Right ventricle myocardium inferior (tissue), 1 donor: ENCODE measurements at regions not wholly inside any gene's neighbourhood (a gene's known extent, or its start where the extent isn't known, plus 50 kb on each side); places are given as distances from the start of the nearest gene placed in this dataset.
A peak's percentile ranks its signal among the peaks of the same experiment; 100 is the strongest.

Experiments
- ATAC-seq: fragments of 200-7000 bp; cut with Tn5 transposase; one replicate; pipeline ENCODE4 v1.9.1; 2020; ENCODE audit warnings: mild to moderate bottlenecking, moderate library complexity
- DNase-seq: peaks from one replicate; pipeline ENCODE4 v3.0.0; 2021; ENCODE audit errors: missing footprints
- intact Hi-C: fragments of 100-400 bp; cut with DNase I; formaldehyde crosslinking; loops from one replicate; pipeline ENCODE4 v1.11.0; 2022
- donor health status: DM: no; HTN: yes; CAD: no; lungs with severe emphysema.

- ATAC-seq, result no peak
- intact Hi-C loops, result no loop called here
- no peak for DNase-seq
These were observed 99.8 kb downstream of the TES start for GRCh38 chr7:116310141-116310540.

GRCh38 chr7:116311259-116311658 lies 100.9 kb downstream of the TES start:
- ATAC-seq (no peak), DNase-seq (no peak)
- intact Hi-C loops, result no loop called here

GRCh38 chr7:116311816-116312471 lies 101.6 kb downstream of the TES start:
- intact Hi-C loops, result no loop called here
- DNase-seq, result no peak
- ATAC-seq, result no peak

GRCh38 chr7:116315293-116315692 lies 105.0 kb downstream of the TES start:
- ATAC-seq, result peak; percentile 33
- DNase-seq, result no peak
- intact Hi-C loops, result loop anchor here (5.0 kb wide), 1 partner anchor 37 kb away; no protein-coding TSS in a partner anchor

GRCh38 chr7:116315803-116316202 lies 105.5 kb downstream of the TES start:
- ATAC-seq (no peak), DNase-seq (no peak)
- intact Hi-C loops, result loop anchor here (2.0 to 5.0 kb wide), 2 partner anchors 36 to 43 kb away; no protein-coding TSS in a partner anchor

- DNase-seq (no peak), ATAC-seq (peak; percentile 86)
- intact Hi-C loops, result loop anchor here (2.0 to 5.0 kb wide), 2 partner anchors 35 to 44 kb away; no protein-coding TSS in a partner anchor
These were observed 106.7 kb downstream of the TES start for GRCh38 chr7:116316838-116317628.

- intact Hi-C loops, result loop anchor here (2.0 to 5.0 kb wide), 2 partner anchors 34 to 45 kb away; no protein-coding TSS in a partner anchor
- ATAC-seq, result no peak
- no peak for DNase-seq
These were observed 107.6 kb downstream of the TES start for GRCh38 chr7:116317907-116318306.

GRCh38 chr7:116322541-116322940 lies 112.2 kb downstream of the TES start:
- no peak for ATAC-seq
- intact Hi-C loops, result no loop called here
- no peak for DNase-seq

GRCh38 chr7:116324582-116324981 lies 114.2 kb downstream of the TES start:
- ATAC-seq (no peak), DNase-seq (no peak)
- intact Hi-C loops, result no loop called here

- ATAC-seq (no peak), DNase-seq (no peak)
- intact Hi-C loops, result no loop called here
These were observed 115.2 kb downstream of the TES start for GRCh38 chr7:116325517-116325916.

GRCh38 chr7:116327135-116327534 lies 116.8 kb downstream of the TES start:
- ATAC-seq, result no peak
- no peak for DNase-seq
- intact Hi-C loops, result no loop called here

GRCh38 chr7:116327752-116328151 lies 117.4 kb downstream of the TES start:
- intact Hi-C loops, result no loop called here
- DNase-seq (no peak), ATAC-seq (no peak)

- DNase-seq, result no peak
- no peak for ATAC-seq
- intact Hi-C loops, result no loop called here
These were observed 117.8 kb downstream of the TES start for GRCh38 chr7:116328161-116328560.

GRCh38 chr7:116329686-116330503 lies 119.6 kb downstream of the TES start:
- DNase-seq, result no peak
- intact Hi-C loops, result no loop called here
- peak; percentile 57 for ATAC-seq

GRCh38 chr7:116331020-116331419 lies 120.7 kb downstream of the TES start:
- ATAC-seq (no peak), DNase-seq (no peak)
- intact Hi-C loops, result no loop called here

- no peak for DNase-seq
- intact Hi-C loops, result no loop called here
- no peak for ATAC-seq
These were observed 122.4 kb downstream of the TES start for GRCh38 chr7:116332766-116333165.

- ATAC-seq (no peak), DNase-seq (no peak)
- intact Hi-C loops, result no loop called here
These were observed 124.2 kb downstream of the TES start for GRCh38 chr7:116334555-116334954.

GRCh38 chr7:116337018-116337417 lies 126.7 kb downstream of the TES start:
- DNase-seq (no peak), ATAC-seq (no peak)
- intact Hi-C loops, result no loop called here

GRCh38 chr7:116337800-116338199 lies 127.5 kb downstream of the TES start:
- ATAC-seq, result no peak
- intact Hi-C loops, result no loop called here
- no peak for DNase-seq
